HG03571 (cell line): ENCODE measurements at regions not wholly inside any gene's neighbourhood (a gene's known extent, or its start where the extent isn't known, plus 50 kb on each side); places are given as distances from the start of the nearest gene placed in this dataset.
A peak's percentile ranks its signal among the peaks of the same experiment; 100 is the strongest.
"Not testable (repeated sequence)": the region's sequence is repeated elsewhere in the genome, so short reads cannot be mapped to it uniquely, and the experiment has no call there.

Experiments used
- ATAC-seq: cut with Tn5 transposase; IDR thresholded peaks from one replicate; pipeline ENCODE4 v1.9.1; 2021; ENCODE audit not compliant: unreplicated experiment

DNA sequence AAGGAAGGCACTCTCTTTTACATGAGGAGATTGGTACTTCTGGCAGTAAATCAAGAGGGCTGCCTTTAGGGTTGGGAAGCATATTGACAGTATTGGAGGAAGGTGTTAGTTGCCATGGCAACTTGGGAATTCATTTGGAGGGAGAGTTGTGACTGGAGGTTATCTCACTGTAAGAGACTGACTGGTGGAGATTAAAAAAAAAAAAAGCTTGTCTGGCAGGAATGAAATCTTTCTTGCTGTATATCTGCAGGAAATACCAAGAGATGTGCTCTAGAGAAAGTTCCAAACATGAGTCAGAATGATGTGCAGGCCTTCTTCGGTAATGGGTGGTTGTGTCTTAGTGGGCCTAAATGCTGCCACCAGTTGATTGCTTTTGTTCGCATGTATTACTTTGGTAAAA, 59.8 kb upstream of the FAM72C start:
- not testable (repeated sequence) for ATAC-seq

DNA sequence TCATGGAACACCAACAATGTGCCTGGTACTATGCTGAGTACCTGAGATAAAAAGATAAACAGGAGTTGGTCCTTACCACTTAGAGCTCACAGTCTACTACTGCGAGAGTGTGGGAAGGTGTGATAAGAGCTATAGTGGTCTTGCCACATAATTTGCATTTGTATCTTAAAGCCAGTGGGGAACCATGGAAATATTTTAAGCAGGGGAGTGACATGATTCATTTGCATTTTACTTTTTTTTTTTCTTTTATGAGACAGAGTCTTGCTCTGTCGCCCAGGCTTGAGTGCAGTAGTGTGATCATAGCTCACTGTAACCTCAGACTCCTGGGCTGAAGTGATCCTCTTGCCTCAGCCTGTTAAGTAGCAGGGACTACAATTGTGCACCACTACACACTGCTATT, 54.2 kb upstream of the FAM72C start:
- peak; percentile 71 for ATAC-seq

DNA sequence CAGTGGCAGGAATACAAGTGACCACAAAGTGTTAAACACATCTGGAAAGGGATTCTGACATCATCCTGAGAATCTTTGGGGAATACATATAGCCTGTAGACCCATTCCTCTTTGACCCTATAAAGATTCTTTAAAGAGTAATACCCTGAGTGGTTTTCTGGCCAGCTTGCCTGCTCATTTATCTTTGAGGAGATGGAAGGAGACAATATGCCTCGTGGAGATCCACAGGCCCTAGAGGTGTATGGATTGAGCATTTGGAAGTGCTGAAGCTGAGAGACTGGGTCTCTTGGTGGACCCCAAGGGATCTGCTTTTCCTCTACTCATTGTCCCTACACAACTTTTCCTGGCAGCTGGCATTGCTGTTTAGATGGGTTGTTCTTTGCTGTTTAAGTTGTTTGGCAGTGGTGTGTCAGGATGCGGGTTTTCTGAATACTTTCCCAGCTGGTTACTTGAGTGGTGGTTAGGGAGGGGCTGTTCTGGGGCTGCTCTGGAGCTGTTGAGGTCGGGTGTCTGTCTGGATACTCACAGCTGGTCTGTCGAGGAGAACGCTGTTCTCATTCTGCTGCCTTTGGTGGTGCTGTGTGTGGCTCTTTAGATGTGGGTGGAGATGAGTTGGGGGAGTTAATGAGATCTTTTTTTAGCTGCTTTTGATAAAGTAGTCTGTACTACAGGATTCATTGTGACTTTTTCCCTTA, 50.1 kb upstream of the FAM72C start:
- not testable (repeated sequence) for ATAC-seq
